ENCODE measurements at regions not wholly inside any gene's neighbourhood (a gene's known extent, or its start where the extent isn't known, plus 50 kb on each side); places are given as distances from the start of the nearest gene placed in this dataset.
A peak's percentile ranks its signal among the peaks of the same experiment; 100 is the strongest.
"Not testable (repeated sequence)": the region's sequence is repeated elsewhere in the genome, so short reads cannot be mapped to it uniquely, and the experiment has no call there.

- H3K36me3 ChIP-seq (ENCODE audit: control insufficient read depth, insufficient read depth, low read length); BruUV-seq (replicated peaks); H3K27me3 ChIP-seq (ENCODE audit: control insufficient read depth, insufficient read depth, low read length); CTCF ChIA-PET; intact Hi-C loops (cut with micrococcal nuclease; ENCODE audit: unreplicated experiment); H3K4me1 ChIP-seq (ENCODE audit: control insufficient read depth, insufficient read depth, low read length); H3K27ac ChIP-seq (ENCODE audit: low read length); in situ Hi-C loops (cut with HindIII; ENCODE audit: low pct_unique_long_range_greater_than_20kb, low sequenced_read_pairs); POLR2A ChIA-PET; H3K4me3 ChIP-seq (ENCODE audit: low read depth in 2 of 2, low read length in 2 of 2); ATAC-seq; H3K9me3 ChIP-seq (ENCODE audit: control insufficient read depth, insufficient read depth, low read depth, low read length); DNase-seq (ENCODE audit: low read depth, low spot score): not testable (repeated sequence)
Measured at GRCh38 chr5:86292811-86293210, 324.9 kb upstream of the COX7C start.

GRCh38 chr5:86302643-86303042, 315.1 kb upstream of the COX7C start:
- DNase-seq (ENCODE audit: low read depth, low spot score); H3K4me1 ChIP-seq (ENCODE audit: control insufficient read depth, insufficient read depth, low read length); H3K9me3 ChIP-seq (ENCODE audit: control insufficient read depth, insufficient read depth, low read depth, low read length); H3K4me3 ChIP-seq (ENCODE audit: low read depth in 2 of 2, low read length in 2 of 2); BruUV-seq (replicated peaks); in situ Hi-C loops (cut with HindIII; ENCODE audit: low pct_unique_long_range_greater_than_20kb, low sequenced_read_pairs); H3K27ac ChIP-seq (ENCODE audit: low read length); H3K36me3 ChIP-seq (ENCODE audit: control insufficient read depth, insufficient read depth, low read length); intact Hi-C loops (cut with micrococcal nuclease; ENCODE audit: unreplicated experiment); POLR2A ChIA-PET; H3K27me3 ChIP-seq (ENCODE audit: control insufficient read depth, insufficient read depth, low read length); CTCF ChIA-PET; ATAC-seq: not testable (repeated sequence)

GRCh38 chr5:86305050-86305449, 312.7 kb upstream of the COX7C start:
- CTCF ChIA-PET; BruUV-seq (replicated peaks); intact Hi-C loops (cut with micrococcal nuclease; ENCODE audit: unreplicated experiment); H3K27me3 ChIP-seq (ENCODE audit: control insufficient read depth, insufficient read depth, low read length); H3K9me3 ChIP-seq (ENCODE audit: control insufficient read depth, insufficient read depth, low read depth, low read length); DNase-seq (ENCODE audit: low read depth, low spot score); in situ Hi-C loops (cut with HindIII; ENCODE audit: low pct_unique_long_range_greater_than_20kb, low sequenced_read_pairs); H3K27ac ChIP-seq (ENCODE audit: low read length); POLR2A ChIA-PET; H3K4me1 ChIP-seq (ENCODE audit: control insufficient read depth, insufficient read depth, low read length); H3K36me3 ChIP-seq (ENCODE audit: control insufficient read depth, insufficient read depth, low read length); H3K4me3 ChIP-seq (ENCODE audit: low read depth in 2 of 2, low read length in 2 of 2); ATAC-seq: not testable (repeated sequence)
- peak; percentile 58; the same call in 1 of the 2 replicates for TF ChIP-seq CTCF (IDR thresholded peaks at IDR 0.05)

GRCh38 chr5:86314951-86315350, 302.8 kb upstream of the COX7C start:
- no peaks in the 10 kb centered on the region for H3K27me3 ChIP-seq (ENCODE audit: control insufficient read depth, insufficient read depth, low read length)
- no peaks in the 10 kb centered on the region for H3K36me3 ChIP-seq (ENCODE audit: control insufficient read depth, insufficient read depth, low read length)
- DNase-seq (ENCODE audit: low read depth, low spot score) (no peak), ATAC-seq (no peak)
- intact Hi-C loops (cut with micrococcal nuclease; ENCODE audit: unreplicated experiment) (no loop called here), in situ Hi-C loops (cut with HindIII; ENCODE audit: low pct_unique_long_range_greater_than_20kb, low sequenced_read_pairs) (no loop called here)
- no peak overlapping the region for H3K4me3 ChIP-seq (ENCODE audit: low read depth in 2 of 2, low read length in 2 of 2)
- no peak overlapping the region for H3K27ac ChIP-seq (ENCODE audit: low read length)
- BruUV-seq (replicated peaks): no TSS peak
- TF ChIP-seq REST (IDR thresholded peaks at IDR 0.05; ENCODE audit: insufficient read depth in 1 of 2, low read depth in 2 of 2, low read length in 1 of 2) (no peak), POLR2AphosphoS5 (IDR thresholded peaks at IDR 0.05; ENCODE audit: low read depth, low read length) (no peak), SIN3A (IDR thresholded peaks at IDR 0.05; ENCODE audit: borderline replicate concordance, insufficient read depth, low read depth, low read length) (no peak), CTCF (IDR thresholded peaks at IDR 0.05) (no peak), TCF7L2 (IDR thresholded peaks at IDR 0.05; ENCODE audit: low read depth, low read length) (no peak)
- H3K4me1 ChIP-seq (ENCODE audit: control insufficient read depth, insufficient read depth, low read length): no peaks in the 10 kb centered on the region
- H3K9me3 ChIP-seq (ENCODE audit: control insufficient read depth, insufficient read depth, low read depth, low read length): no peaks in the 10 kb centered on the region
- CTCF ChIA-PET: no interaction called here
- POLR2A ChIA-PET: no interaction called here

Measured in Panc1 (cell line).